ENCODE measurements at regions not wholly inside any gene's neighbourhood (a gene's known extent, or its start where the extent isn't known, plus 50 kb on each side); places are given as distances from the start of the nearest gene placed in this dataset.
"Not testable (repeated sequence)": the region's sequence is repeated elsewhere in the genome, so short reads cannot be mapped to it uniquely, and the experiment has no call there.

DNA sequence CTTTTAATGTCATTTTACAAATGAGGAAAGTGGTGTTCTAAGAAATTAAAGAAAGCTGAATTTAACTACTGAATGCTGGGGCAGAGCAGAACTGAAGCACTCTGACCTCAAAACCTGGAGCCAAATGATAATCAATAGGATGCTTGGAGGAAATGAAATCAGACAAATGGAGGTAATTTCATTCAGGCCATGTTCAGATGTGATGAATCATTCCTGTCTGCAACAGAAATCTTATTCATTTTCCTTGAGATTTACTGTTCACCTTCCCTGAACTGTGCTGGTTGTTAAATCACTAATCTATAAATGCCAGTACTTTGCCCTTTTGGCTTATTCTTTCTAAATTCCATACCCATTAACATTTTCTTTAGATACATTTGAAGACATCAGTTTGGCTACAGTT, 85.6 kb upstream of the SNX7 start:
- DNase-seq (ENCODE audit: low read depth in 2 of 2), result no peak

DNA sequence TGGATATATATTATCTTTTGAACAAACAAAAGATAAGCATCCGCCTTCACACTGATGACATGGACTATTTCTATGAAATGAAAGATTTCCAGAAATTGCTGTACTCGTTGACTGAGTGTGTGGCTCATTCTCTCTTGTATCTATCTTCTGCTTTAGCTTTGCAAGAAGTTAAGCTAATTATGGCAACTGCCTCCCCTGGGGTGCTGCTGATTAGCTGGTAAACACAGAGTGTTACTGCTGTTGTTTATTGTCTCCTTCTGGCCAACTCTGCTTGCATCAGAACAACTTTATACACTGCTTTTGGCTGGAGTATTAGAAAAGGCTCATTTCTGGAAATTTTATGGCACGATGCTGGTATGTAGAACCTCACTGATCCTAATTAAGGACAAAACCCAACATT, 95.6 kb upstream of the SNX7 start:
- DNase-seq (ENCODE audit: low read depth in 2 of 2), result no peak

DNA sequence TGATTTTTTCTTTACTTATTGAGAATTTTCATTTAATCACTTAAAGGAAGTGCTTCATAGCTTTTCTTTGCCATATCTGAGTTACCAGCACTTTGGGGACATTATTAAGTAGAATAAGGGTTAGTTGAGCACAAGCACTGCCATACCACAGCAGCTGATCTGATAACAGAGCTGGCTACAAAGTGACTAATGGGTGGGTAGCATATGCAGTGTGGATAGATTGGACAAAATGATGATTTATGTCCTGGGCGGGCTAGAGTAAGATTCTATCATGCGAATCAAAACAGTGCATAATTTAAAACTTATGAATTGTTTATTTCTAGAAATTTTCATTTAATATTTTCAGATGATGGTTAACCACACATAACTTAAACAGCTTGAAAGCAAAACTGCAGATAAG, 102.2 kb upstream of the SNX7 start:
- no peak for DNase-seq (ENCODE audit: low read depth in 2 of 2)

DNA sequence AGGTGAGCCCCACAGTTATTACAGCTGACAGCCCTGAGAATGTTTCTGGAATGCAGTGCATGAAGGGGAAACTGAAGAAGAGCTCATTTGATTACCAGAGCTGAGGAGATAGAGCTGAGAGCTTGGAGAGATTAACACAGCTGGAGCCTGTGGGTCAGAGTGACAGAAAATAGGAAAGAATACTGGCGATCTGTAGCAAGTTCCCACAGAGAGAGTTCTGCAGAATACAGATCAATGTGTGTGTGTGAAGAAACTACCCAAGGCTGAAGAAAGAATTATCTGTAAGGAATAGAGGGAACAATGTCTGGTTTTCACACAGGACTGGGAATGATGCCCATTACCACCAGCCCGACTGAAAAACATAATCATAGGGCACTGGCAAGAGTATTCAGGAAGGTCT, 103.6 kb upstream of the SNX7 start:
- DNase-seq (ENCODE audit: low read depth in 2 of 2), result no peak

DNA sequence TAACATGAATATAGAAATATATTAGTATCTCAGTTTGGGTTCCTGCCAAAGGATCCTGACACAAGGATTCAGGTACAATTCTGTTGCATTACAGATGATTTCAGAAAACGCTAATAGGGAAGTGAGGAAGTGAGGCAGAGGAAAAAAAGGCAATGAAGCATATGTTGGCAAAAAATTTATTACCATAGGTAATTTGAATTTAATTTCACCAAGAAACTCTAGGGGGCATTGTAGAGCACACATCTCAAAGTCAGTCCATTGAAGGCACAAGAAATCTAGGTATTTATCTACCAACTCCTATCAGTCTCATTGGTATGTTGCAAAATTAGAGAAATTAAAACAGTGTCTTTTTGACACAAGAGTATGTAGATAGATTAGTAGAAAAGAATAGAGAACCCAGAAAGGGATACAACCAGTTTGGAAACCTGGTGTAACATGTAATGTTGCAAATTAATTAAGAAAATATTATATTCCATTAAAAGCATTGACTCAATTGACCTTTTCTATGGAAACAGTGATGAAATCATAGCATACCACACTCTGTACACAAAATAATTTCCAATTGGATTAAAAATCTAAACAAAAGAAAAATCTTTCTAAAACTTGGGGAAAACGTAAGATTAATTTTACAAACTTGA, 104.9 kb upstream of the SNX7 start:
- DNase-seq (ENCODE audit: low read depth in 2 of 2), result no peak

DNA sequence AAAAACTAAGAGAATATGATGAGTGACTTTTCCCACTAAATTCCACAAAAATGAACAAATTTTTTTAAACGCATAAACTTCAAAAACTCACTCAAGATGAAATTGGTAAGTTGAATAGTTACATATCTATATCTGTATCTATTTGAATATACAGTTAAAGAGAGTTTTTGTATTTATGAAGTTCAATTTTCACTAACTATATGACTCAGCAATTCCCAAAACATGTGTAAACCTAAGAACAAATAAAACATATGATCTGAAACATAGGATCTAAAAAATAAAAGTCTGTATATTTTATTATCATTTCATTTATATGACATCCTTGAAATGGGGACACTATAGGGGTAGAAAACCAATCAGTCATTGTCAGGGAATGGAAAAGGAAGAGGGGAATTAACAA, 105.7 kb upstream of the SNX7 start:
- no peak for DNase-seq (ENCODE audit: low read depth in 2 of 2)

DNA sequence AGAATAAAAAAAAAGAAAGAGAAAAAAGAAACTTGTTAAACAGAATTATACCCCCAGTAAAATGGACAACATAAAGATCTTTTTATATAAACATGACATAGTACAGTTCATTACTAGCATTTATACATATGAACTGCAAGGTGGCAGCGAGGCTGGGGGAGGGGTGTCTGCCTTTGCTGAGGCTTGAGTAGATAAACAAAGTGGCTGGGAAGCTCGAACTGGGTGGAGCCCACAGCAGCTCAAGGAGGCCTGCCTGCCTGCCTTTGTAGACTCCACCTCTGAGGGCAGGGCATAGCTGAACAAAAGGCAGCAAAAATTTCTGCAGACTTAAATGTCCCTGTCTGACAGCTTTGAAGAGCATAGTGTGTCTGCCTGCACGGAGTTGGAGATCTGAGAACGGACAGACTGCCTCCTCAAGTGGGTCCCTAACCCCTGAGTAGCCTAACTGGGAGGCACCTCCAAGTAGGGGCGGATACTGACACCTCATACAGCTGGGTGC, 108.9 kb upstream of the SNX7 start:
- not testable (repeated sequence) for DNase-seq (ENCODE audit: low read depth in 2 of 2)

DNA sequence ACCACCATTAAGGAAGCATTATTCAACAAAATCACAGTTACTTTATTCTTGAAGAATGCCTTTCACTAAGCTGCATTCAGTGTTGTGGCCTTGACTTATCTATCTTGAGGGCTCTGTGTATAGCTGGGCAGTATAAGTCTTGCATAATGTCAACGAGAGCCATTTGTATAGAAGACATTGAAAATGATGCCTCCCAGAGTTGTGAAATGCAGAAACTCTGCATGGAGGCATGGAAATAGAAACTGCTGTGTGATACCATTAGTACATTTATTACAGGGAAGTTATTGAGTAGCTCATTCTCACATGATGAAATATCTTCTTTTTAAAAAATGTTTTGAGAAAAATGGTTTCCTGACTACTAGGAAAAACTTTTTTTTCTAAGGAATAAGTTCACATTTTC, 111.4 kb upstream of the SNX7 start:
- DNase-seq (ENCODE audit: low read depth in 2 of 2), result no peak

DNA sequence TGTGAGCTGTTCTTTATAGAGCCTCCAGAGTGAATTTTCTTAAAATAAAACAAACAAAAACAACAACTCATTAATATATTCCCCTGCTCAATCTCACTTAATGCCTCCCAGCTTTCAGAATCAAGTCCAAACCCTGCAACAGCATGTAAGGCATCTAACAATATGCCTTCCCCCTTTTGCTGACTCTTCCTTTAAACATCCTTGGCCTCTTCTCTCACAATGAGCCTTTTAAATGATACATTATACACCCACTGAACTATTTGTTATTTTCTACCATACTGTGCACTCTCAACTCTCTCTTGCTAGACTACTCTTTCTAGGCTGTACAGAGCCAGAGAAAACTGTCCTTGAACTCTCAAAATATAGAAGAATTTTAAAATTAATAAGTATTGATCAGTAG, 115.2 kb upstream of the SNX7 start:
- no peak for DNase-seq (ENCODE audit: low read depth in 2 of 2)

DNA sequence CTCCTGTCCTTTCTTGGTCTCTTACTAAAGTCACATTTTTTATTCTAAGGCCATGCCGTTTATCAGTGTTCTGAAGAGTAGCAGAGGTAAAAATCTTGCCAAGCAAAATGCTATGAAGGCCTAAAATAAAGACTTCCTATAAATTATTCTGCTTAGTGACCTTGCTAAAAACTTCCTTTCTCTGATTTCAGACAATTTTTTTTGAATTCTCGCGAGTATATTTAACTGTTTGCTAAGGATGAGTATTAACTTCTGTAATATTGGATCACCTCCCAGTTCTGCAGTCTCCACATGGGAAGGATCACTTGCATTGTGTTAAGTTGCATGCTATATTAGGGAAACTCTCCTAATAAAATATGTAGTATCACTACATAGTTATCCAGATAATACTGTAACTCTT, 123.4 kb upstream of the SNX7 start:
- DNase-seq (ENCODE audit: low read depth in 2 of 2), result no peak

DNA sequence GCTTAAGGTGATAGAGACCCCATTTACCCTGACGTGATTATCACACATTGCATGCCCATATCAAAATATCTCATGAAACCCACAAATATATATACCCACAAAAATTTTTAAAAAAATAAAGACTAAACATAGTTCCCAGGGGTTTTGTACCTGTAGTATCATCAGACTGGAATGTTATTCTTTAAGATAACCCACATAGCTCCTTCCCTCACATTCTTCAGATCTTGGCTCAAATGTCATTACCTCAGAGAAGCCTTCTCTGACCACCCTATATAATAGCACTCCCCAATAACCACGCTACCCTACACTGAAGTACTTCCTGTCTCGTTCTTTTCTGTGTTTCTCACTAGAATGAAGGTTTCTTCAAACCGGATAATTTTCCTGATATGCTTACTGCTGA, 138.3 kb upstream of the SNX7 start:
- DNase-seq (ENCODE audit: low read depth in 2 of 2), result no peak

DNA sequence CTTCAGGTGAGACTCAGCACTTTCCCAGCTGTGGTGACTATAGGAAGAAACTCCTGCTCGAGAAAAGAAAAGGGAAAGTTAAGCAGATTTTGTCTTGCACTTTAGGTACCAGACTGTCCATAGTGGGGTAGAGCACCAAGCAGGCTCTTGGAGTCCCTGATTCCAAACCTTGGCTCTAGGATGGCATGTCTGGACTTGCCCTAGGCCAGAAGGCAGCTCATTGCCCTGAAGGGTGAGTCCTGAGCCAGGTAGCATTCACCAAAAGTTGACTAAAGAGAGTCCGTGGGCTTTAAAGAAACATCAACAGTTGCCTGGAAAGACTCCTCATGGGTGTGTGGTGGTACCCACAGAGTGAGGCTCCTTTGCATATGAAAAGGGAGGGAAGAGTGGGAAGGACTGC, 145.2 kb upstream of the SNX7 start:
- DNase-seq (ENCODE audit: low read depth in 2 of 2), result no peak

DNA sequence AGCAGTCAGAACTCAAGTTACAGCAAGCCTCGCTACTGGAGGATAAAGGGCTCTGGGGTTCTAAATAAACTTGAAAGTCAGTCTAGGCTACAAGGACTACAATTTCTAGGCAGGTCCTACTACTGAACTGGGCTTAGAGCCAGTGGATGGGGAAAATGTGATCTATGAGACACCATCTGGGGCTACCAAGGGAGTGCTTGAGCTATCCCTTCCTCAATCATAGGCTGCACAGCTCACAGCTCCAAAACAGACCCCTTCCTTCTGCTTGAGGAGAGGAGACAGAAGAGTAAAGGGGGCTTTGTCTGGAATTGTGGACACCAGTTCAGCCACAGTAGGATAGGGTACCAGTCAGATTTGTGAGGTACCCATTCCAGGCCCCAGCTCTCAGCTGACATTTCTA, 145.8 kb upstream of the SNX7 start:
- DNase-seq (ENCODE audit: low read depth in 2 of 2), result no peak

DNA sequence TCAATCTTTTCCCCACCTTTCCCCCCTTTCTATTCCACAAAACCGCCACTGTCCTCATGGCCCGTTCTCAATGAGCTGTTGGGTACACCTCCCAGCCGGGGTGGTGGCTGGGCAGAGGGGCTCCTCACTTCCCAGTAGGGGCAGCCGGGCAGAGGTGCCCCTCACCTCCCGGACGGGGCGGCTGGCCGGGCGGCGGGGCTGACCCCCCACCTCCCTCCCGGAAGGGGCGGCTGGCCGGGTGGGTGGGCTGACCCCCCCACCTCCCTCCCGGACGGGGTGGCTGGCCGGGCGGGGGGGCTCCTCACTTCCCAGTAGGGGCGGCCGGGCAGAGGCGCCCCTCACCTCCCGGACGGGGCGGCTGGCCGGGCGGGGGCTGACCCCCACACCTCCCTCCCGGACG, 149.3 kb upstream of the SNX7 start:
- not testable (repeated sequence) for DNase-seq (ENCODE audit: low read depth in 2 of 2)

DNA sequence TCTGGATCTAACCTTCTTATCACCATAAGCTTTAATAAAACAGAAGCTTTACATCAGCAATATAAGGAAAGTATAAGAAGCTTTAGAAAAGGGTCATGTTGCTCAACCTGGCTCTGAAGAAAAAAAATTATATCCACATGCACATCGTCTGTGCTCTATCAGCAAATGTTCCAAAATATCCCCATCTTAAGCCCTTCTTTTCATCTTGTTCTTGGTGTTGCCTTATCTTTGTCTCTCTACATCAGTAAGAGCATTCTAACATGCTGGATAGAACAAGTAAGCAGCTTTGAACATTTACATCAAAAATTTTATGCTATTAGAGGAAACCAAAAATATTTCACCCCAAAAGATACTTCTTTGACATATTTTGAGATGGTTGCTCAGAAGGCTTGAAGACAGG, 157.8 kb upstream of the SNX7 start:
- no peak for DNase-seq (ENCODE audit: low read depth in 2 of 2)

DNA sequence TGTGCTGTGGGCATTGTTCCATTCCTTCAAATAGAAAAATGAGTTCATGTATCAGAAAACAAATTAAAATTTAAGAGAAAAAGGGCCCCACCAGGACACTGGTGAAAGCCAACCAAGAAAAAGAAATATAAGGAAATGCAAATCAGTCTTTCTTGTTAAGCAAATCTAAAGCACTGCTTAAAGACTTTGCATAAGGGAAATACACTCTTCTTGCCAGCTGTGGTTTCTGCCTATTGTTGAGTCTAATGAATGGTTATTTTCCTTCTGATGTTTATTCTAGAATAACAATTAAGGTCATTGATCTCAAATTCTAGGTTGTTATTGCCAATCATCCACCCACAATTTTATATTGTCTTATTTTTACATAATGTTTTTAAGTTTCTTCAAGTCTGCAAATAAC, 158.6 kb upstream of the SNX7 start:
- DNase-seq (ENCODE audit: low read depth in 2 of 2), result no peak

DNA sequence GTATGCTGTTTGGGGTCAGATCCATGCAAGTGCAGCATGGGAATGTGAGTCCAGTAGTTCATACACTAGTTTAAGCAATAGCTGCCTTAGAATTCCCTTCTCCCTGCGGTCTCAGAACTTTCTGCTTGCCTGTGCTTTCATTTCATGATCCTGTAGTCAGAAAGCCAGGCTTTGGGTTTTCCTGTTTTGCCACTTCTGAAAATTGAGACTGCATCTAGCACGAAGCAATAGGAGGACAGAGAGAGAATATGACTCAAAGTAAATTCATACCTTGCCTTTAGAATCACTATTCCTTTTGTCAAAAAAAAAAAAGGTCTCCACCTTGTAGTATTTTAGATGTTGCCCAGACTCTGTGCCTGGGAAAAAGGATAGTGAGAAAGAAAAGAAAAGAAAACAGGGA, 161.2 kb upstream of the SNX7 start:
- no peak for DNase-seq (ENCODE audit: low read depth in 2 of 2)

DNA sequence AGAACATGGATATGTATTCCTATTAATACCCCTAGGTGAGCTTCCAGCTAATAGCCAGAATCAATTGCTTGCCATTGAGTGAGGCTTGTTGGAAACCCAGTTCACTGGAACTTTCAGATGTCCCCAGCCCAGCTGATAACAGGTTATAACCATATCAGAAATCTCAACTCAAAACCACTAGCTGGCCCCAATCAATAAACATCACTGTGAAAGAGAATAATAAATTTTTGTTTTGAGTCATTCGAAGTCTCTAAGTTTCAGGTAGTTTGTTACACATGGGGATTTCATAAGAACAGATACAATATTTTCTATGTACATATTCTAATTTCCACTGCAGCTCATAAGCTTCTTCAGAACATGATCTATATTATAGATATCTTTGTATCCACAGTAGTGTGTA, 162.9 kb upstream of the SNX7 start:
- no peak for DNase-seq (ENCODE audit: low read depth in 2 of 2)

DNA sequence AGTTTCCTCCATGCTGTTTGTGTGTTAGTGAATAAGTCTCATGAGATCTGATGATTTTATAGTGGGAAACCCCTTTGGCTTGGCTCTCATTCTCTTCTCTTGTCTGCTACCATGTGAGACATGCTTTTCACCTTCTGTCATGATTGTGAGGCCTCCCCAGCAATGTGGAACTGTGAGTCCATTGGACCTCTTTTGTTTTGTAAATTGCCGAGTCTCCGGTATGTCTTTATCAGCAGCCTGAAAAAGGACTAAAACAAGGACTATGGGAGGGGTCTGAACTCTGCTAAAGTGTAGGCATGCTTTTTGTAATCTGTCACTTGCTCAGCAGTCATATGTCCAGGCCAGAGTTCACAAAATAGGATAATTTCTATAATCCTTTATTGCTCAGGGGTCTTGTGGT, 164.0 kb upstream of the SNX7 start:
- DNase-seq (ENCODE audit: low read depth in 2 of 2), result no peak

DNA sequence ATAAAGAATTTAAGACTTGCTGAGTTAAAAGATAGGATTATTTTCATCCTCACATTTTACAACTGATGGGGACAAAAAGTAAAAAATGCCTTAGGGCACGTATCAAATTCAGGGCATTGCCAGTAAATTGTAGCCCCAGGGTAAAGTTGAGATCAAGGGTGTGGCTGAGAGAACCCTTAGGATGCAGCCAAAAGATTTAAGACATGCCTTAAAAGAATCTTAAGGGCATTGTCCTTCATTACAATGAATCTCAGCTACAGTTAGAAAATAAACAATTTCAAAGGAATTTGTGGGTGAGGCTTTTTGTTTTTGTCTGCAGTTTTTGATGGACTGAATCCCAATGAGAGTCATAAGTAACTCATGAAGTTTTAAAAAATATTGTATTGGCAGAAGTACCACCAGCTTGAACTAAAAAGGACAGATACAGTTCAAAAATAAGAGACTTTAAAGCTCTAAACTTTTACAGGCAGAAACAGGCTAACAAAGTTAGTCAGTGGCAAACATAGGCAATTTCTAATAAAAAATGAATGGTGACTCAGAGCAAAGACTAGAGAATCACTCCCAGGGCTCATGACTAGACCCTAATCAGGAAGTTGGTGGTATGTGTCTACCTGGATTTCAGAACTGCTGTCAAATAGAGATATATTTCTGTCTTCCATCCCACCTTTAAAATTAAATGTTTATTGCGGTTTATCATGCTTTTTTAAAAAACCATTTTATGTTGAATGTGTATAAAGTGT, 165.1 kb upstream of the SNX7 start:
- no peak for DNase-seq (ENCODE audit: low read depth in 2 of 2)

DNA sequence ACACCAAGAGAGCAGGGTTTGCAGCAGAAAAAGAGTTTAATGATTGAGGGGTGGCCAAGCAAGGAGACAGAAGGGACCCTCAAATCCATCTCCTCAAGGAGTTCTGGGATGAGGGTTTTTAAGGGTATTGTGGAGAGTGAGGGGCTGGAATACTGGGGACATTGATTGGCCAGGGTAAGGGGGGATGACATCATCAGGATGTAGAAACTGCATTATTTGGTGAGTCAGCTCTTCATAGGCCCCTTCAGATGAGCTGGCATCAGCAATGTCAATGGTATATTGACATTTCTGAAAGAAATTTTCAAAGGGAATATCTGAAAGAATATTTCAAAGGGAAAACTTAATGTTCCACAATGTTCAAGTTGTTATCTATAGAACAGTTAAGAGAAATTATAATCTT, 168.1 kb upstream of the SNX7 start:
- DNase-seq (ENCODE audit: low read depth in 2 of 2), result no peak

DNA sequence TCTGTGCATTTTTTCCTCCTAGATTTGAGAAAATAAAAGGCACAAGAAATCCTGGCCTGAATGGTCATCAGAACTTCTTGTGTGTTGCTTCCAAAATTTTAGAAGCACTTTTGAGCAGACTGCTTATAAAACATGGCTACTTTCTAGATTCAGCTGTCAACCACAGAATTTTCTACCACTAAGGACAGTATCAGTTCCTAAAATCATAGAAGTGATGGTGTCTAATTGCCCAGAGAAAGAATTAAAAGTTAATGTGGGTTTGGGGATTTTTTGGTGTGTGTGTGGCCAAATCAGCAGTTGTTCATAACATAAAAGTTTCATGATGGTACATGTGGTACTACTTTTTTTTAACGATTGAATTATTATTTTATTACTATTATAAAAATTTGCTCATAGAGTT, 171.4 kb upstream of the SNX7 start:
- no peak for DNase-seq (ENCODE audit: low read depth in 2 of 2)

DNA sequence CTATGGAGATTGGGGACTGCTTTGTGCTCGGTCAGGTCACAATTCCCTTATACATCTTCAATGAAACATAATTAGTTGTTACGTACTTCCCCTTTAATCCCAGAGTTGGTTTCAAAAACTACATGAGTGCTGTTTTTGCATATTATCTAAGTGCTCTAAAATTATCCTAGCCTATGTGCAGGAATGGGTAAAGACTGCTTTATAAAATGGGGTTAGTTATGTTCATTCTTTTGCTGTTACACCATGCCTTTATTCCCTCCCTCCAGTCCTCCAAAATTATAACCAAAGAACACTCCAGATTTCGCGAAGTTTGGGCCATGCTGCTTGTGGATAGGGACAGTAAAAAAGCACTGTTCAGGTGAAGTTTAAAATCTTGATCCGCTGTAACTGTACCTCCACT, 173.9 kb upstream of the SNX7 start:
- DNase-seq (ENCODE audit: low read depth in 2 of 2), result no peak

DNA sequence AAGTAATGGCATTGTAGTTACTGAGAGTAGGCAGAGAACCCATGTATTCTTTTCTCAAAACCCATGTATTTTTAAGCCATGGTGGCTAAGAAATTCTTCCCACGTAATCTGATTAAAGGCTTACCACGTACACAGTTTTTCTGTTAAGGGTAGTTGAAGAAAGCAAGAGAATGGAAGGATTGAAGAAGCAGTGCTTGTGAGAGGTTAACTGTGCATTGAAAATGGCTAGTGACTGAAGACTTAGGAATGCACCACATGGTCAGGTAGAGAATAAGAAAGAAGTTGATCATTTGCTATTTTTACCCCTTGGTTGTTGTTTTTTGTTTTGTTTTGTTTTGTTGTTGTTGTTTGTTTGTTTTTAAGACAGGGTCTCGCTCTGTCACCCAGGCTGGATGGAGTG, 178.9 kb upstream of the SNX7 start:
- DNase-seq (ENCODE audit: low read depth in 2 of 2), result no peak
